ENCODE measurements at regions not wholly inside any gene's neighbourhood (a gene's known extent, or its start where the extent isn't known, plus 50 kb on each side); places are given as distances from the start of the nearest gene placed in this dataset.

DNA sequence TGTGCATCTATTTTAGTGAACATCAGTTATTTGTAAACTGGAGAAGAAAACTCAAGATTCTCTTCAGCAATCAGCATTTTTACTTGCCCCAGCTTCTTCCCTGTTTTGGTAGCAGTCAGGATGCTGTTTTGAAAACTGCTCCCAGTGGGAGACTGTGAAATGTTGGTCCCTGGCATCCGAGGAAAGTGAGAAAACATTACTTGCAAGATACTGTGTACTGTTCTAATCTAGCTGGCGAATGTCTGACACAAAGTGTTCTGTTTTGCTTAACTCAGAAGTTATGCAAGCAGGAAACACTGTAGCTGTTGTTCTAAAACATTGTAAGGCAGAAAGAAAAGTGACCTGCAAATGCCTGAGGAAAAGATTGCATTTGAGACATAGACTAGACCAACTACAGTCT lies 171.8 kb upstream of the POM121L12 start:
- no peak overlapping the region for H3K4me3 Mint-ChIP-seq
- POLR2A ChIA-PET = no interaction called here
- intact Hi-C loops (cut with micrococcal nuclease) = no loop called here

DNA sequence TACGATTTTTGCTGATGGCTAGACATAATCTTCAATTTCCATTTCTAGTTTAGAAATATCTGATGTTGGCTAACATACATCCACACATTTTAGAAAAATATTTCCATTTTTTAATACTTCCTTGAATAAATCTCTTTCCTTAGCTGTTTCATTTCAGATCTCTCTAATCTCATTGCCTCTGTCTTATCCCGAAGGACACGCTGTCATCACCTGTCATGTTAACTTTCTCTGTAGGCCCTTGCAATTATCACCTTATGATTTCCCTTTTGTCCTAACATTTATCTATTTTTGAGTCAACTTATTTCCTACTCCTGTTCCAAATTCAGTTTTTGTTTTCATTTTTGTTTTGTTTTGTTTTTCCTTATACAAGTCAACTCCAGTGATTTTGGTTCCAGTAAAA lies 173.1 kb upstream of the POM121L12 start:
- Mint-ChIP-seq H3K9me3 (peaks cover 9% of the 10 kb centered on the region), H3K27ac (no peak overlapping the region), H3K36me3 (ENCODE audit: low read depth) (no peaks in the 10 kb centered on the region), H3K4me3 (no peak overlapping the region), H3K4me1 (no peaks in the 10 kb centered on the region), H3K27me3 (no peaks in the 10 kb centered on the region)
- intact Hi-C loops (cut with micrococcal nuclease) = no loop called here
- ChIA-PET POLR2A (no interaction called here), CTCF (no interaction called here)
- ATAC-seq (ENCODE audit: low read depth) (no peak), DNase-seq (no peak)
- TF ChIP-seq, protein P1, sequence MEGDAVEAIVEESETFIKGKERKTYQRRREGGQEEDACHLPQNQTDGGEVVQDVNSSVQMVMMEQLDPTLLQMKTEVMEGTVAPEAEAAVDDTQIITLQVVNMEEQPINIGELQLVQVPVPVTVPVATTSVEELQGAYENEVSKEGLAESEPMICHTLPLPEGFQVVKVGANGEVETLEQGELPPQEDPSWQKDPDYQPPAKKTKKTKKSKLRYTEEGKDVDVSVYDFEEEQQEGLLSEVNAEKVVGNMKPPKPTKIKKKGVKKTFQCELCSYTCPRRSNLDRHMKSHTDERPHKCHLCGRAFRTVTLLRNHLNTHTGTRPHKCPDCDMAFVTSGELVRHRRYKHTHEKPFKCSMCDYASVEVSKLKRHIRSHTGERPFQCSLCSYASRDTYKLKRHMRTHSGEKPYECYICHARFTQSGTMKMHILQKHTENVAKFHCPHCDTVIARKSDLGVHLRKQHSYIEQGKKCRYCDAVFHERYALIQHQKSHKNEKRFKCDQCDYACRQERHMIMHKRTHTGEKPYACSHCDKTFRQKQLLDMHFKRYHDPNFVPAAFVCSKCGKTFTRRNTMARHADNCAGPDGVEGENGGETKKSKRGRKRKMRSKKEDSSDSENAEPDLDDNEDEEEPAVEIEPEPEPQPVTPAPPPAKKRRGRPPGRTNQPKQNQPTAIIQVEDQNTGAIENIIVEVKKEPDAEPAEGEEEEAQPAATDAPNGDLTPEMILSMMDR (IDR thresholded peaks at IDR 0.05) = no peak

More for the DNA sequence above, 171.8 kb upstream of the POM121L12 start:
- H3K27ac Mint-ChIP-seq = no peak overlapping the region
- CTCF ChIA-PET = no interaction called here
- TF ChIP-seq, protein P1 (IDR thresholded peaks at IDR 0.05) = no peak
- H3K9me3 Mint-ChIP-seq = peaks cover 15% of the 10 kb centered on the region
- H3K4me1 Mint-ChIP-seq = no peaks in the 10 kb centered on the region
- H3K36me3 Mint-ChIP-seq (ENCODE audit: low read depth) = no peaks in the 10 kb centered on the region
- ATAC-seq (ENCODE audit: low read depth) = no peak
- DNase-seq = no peak
- H3K27me3 Mint-ChIP-seq = no peaks in the 10 kb centered on the region

DNA sequence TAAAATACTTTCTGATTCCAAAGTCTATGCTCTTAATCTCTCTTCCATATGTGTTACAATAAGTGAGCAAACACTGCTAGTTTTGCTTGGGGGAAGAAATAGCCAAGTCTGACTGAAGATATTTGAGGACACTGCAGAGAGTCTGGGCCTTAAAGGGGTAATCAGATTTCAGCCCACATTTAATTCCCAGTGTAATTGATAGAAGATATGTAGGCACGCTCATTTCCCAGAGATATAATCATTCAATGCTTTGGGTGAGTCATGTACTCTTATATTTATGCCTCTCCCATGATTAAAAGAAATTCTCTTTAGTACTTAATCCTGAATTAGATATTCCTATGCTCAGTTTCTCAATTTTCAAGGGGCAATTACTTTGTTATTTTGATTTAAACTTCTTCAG lies 178.1 kb upstream of the POM121L12 start:
- H3K27ac Mint-ChIP-seq = no peak overlapping the region
- intact Hi-C loops (cut with micrococcal nuclease) = no loop called here
- no peaks in the 10 kb centered on the region for H3K36me3 Mint-ChIP-seq (ENCODE audit: low read depth)
- POLR2A ChIA-PET = no interaction called here
- H3K4me3 Mint-ChIP-seq = no peak overlapping the region
- H3K9me3 Mint-ChIP-seq = peaks cover 2% of the 10 kb centered on the region
- CTCF ChIA-PET = no interaction called here
- no peaks in the 10 kb centered on the region for H3K27me3 Mint-ChIP-seq
- ATAC-seq (ENCODE audit: low read depth) = no peak
- no peak for DNase-seq
- TF ChIP-seq, protein P1 (IDR thresholded peaks at IDR 0.05) = no peak
- no peaks in the 10 kb centered on the region for H3K4me1 Mint-ChIP-seq

DNA sequence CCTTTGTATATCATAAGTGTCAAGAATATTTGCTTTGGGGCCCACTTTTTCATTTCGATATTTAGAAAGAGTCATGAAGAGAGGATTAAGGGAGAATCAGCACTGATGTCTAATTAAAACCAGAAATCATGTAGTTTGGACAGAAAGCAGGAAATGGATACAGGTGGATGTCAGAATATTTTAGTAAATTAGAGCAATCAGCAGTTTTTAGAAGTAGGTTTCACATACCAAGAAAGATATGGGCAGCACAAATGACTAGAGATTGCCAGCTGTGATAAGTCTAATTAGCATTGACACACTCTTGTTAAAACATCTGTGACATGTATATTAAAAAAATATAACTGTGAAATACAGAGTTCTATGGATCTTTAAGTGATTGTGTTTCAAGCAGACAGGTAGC lies 180.8 kb upstream of the POM121L12 start:
- ChIA-PET POLR2A (no interaction called here), CTCF (no interaction called here)
- peaks cover 2% of the 10 kb centered on the region for H3K9me3 Mint-ChIP-seq
- H3K27me3 Mint-ChIP-seq = no peaks in the 10 kb centered on the region
- TF ChIP-seq, protein P1 (IDR thresholded peaks at IDR 0.05) = no peak
- intact Hi-C loops (cut with micrococcal nuclease) = no loop called here
- ATAC-seq (ENCODE audit: low read depth) (no peak), DNase-seq (no peak)
- H3K4me3 Mint-ChIP-seq = no peak overlapping the region
- H3K4me1 Mint-ChIP-seq = no peaks in the 10 kb centered on the region
- H3K27ac Mint-ChIP-seq = no peak overlapping the region
- H3K36me3 Mint-ChIP-seq (ENCODE audit: low read depth) = no peaks in the 10 kb centered on the region

DNA sequence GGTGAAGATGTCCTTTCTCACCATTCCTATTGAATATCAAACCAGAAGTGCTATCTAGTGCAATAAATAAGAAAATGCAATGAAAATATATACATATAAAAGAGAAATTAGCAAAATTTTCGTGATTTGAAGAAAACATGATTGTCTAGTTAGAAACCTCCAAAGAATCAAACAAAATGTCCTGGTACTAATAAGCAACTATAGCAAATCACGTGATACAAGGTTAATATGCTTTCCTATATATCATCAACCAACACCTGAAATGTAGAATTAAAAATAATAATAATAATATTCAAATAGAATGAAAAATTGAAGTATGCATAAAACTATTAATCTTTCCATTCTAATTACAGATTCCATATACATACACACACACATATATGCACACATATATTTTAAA lies 183.9 kb upstream of the POM121L12 start:
- Mint-ChIP-seq H3K27ac (no peak overlapping the region), H3K4me3 (no peak overlapping the region), H3K36me3 (ENCODE audit: low read depth) (no peaks in the 10 kb centered on the region), H3K9me3 (peaks cover 6% of the 10 kb centered on the region), H3K27me3 (no peaks in the 10 kb centered on the region), H3K4me1 (no peaks in the 10 kb centered on the region)
- DNase-seq (no peak), ATAC-seq (ENCODE audit: low read depth) (no peak)
- TF ChIP-seq, protein P1 (IDR thresholded peaks at IDR 0.05) = no peak
- intact Hi-C loops (cut with micrococcal nuclease) = no loop called here
- ChIA-PET CTCF (no interaction called here), POLR2A (no interaction called here)

Data from activated B cell treated with CpG ODN at 0.5 μM for 24 hours (primary cell).